Endodermal cell (in vitro differentiated cells): ENCODE measurements at regions not wholly inside any gene's neighbourhood (a gene's known extent, or its start where the extent isn't known, plus 50 kb on each side); places are given as distances from the start of the nearest gene placed in this dataset.

ENCODE experiments used
- DNase-seq: peaks from one replicate; pipeline ENCODE4 v3.0.0-alpha.2; 2017
- H3K27ac ChIP-seq: 2 replicates; pipeline ENCODE4 v1.5.1; 2013; ENCODE audit warnings: mild to moderate bottlenecking, low read depth, low read length, moderate library complexity
- H3K27me3 ChIP-seq: 2 replicates; pipeline ENCODE4 v1.6.1; 2013; ENCODE audit warnings: mild to moderate bottlenecking, low read length, moderate library complexity; ENCODE audit not compliant: insufficient read depth, control insufficient read depth, poor library complexity, severe bottlenecking
- H3K36me3 ChIP-seq: 2 replicates; pipeline ENCODE4 v1.7.0; 2013; ENCODE audit warnings: mild to moderate bottlenecking, low read length, moderate library complexity; ENCODE audit not compliant: control insufficient read depth, insufficient read depth
- H3K4me1 ChIP-seq: one replicate; pipeline ENCODE4 v1.7.0; 2013; ENCODE audit warnings: low read length; ENCODE audit not compliant: control insufficient read depth, insufficient read depth
- H3K4me3 ChIP-seq: 2 replicates; pipeline ENCODE4 v1.5.1; 2013; ENCODE audit warnings: mild to moderate bottlenecking, low read length, moderate library complexity
- H3K9ac ChIP-seq: 2 replicates; pipeline ENCODE4 v1.6.1; 2013; ENCODE audit warnings: mild to moderate bottlenecking, low read length, moderate library complexity; ENCODE audit not compliant: poor library complexity, severe bottlenecking; ENCODE audit errors: extremely low read depth
- H3K9me3 ChIP-seq: 2 replicates; pipeline ENCODE4 v1.6.1; 2013; ENCODE audit warnings: mild to moderate bottlenecking, low read length, moderate library complexity; ENCODE audit not compliant: control insufficient read depth
- H3K27ac Mint-ChIP-seq: 2 replicates; pipeline ENCODE4 v1.8.0; 2020; ENCODE audit warnings: mixed read lengths
- H3K27me3 Mint-ChIP-seq: 2 replicates; pipeline ENCODE4 v1.8.0; 2021; ENCODE audit warnings: mild to moderate bottlenecking, mixed read lengths; ENCODE audit not compliant: insufficient read depth
- H3K36me3 Mint-ChIP-seq: 2 replicates; pipeline ENCODE4 v1.8.0; 2020; ENCODE audit warnings: low read depth, mixed read lengths
- H3K4me1 Mint-ChIP-seq: 2 replicates; pipeline ENCODE4 v1.8.0; 2020; ENCODE audit warnings: mixed read lengths
- H3K4me3 Mint-ChIP-seq: 2 replicates; pipeline ENCODE4 v1.8.0; 2020; ENCODE audit warnings: mild to moderate bottlenecking, moderate library complexity, mixed read lengths
- H3K9me3 Mint-ChIP-seq: 2 replicates; pipeline ENCODE4 v1.8.0; 2020; ENCODE audit warnings: mild to moderate bottlenecking, mixed read lengths
- WGBS, 2 experiments: methylation state at CpG; one replicate each; pipeline versions ENCODE4 v1.1.5 to v1.1.7; 2013; ENCODE audit warnings: missing lambda C conversion rate in 2 of 2, mixed read lengths in 1 of 2; ENCODE audit not compliant: insufficient coverage in 1 of 2, insufficient read length in 1 of 2; 5-methylcytosine and 5-hydroxymethylcytosine counted together
- TF ChIP-seq, protein P1 (sequence below): fragments of 200-600 bp; sonication (generic); conservative IDR thresholded peaks from 2 replicates; pipeline ENCODE4 v1.5.0; 2021; ENCODE audit warnings: antibody characterized with exemption, mild to moderate bottlenecking

DNA sequence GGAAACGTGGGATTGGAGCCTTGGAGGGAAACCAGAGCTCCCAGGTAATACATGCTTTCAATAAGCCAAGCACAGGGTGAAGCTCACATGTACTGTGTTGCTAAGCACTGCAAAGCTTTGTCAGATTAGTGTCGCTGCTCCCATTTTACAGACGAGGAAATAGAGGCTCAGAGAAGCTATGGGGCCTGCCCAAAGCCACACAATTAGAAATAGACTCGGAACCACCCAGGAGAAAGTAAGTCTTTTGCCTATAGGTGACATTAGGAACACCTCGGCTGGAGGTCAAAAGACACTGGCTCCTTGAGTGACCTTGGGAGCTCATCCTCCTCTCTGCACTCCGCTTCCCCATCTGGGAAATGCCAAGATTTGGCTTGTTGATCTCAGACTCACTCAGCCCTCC is 175.6 kb upstream of the ZC3H12A start:
- no peaks in the 10 kb centered on the region for H3K4me1 Mint-ChIP-seq
- peaks cover 8% of the 10 kb centered on the region for H3K27me3 Mint-ChIP-seq
- Histone ChIP-seq H3K36me3 (no peaks in the 10 kb centered on the region), H3K27me3 (no peaks in the 10 kb centered on the region), H3K9ac (no peak overlapping the region), H3K4me1 (no peaks in the 10 kb centered on the region), H3K9me3 (no peaks in the 10 kb centered on the region), H3K4me3 (no peak overlapping the region), H3K27ac (no peak overlapping the region)
- no peaks in the 10 kb centered on the region for H3K36me3 Mint-ChIP-seq
- no peaks in the 10 kb centered on the region for H3K9me3 Mint-ChIP-seq
- no peak for DNase-seq
- H3K27ac Mint-ChIP-seq: no peak overlapping the region
- TF ChIP-seq, protein P1, sequence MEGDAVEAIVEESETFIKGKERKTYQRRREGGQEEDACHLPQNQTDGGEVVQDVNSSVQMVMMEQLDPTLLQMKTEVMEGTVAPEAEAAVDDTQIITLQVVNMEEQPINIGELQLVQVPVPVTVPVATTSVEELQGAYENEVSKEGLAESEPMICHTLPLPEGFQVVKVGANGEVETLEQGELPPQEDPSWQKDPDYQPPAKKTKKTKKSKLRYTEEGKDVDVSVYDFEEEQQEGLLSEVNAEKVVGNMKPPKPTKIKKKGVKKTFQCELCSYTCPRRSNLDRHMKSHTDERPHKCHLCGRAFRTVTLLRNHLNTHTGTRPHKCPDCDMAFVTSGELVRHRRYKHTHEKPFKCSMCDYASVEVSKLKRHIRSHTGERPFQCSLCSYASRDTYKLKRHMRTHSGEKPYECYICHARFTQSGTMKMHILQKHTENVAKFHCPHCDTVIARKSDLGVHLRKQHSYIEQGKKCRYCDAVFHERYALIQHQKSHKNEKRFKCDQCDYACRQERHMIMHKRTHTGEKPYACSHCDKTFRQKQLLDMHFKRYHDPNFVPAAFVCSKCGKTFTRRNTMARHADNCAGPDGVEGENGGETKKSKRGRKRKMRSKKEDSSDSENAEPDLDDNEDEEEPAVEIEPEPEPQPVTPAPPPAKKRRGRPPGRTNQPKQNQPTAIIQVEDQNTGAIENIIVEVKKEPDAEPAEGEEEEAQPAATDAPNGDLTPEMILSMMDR: no peak
- 73 to 75% methylated on average over 6 of the region's 6 CpGs for WGBS, 2 experiments
- no peak overlapping the region for H3K4me3 Mint-ChIP-seq

DNA sequence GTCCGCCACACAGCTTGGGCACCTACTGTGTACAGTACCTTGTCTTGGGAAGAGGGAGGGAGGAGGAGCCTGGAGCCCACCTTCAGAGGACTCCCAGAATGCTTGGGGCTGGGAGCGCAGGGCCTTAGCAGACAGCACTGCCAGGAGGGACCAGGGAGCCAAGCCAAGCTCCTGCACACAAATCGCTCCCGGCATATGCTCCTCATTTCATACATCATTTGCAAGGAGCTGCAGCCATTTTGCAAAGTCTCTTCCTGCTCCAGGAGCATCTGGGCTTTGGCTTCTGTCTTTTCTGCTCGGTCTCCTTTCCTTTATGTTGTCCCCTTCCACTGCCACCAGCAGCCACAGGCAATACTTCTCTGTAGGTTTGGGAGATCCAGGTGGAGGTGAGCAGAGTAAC is 175.2 kb upstream of the ZC3H12A start:
- 92% methylated on average over 4 to 5 of the region's 5 CpGs for WGBS, 2 experiments
- DNase-seq: no peak
- H3K36me3 Mint-ChIP-seq: no peaks in the 10 kb centered on the region
- H3K27ac Mint-ChIP-seq: no peak overlapping the region
- Histone ChIP-seq H3K36me3 (no peaks in the 10 kb centered on the region), H3K27ac (no peak overlapping the region), H3K9me3 (no peaks in the 10 kb centered on the region), H3K4me3 (no peak overlapping the region), H3K9ac (no peak overlapping the region), H3K4me1 (no peaks in the 10 kb centered on the region), H3K27me3 (no peaks in the 10 kb centered on the region)
- TF ChIP-seq, protein P1: no peak
- peaks cover 9% of the 10 kb centered on the region for H3K27me3 Mint-ChIP-seq
- H3K9me3 Mint-ChIP-seq: no peaks in the 10 kb centered on the region
- H3K4me1 Mint-ChIP-seq: no peaks in the 10 kb centered on the region
- no peak overlapping the region for H3K4me3 Mint-ChIP-seq

DNA sequence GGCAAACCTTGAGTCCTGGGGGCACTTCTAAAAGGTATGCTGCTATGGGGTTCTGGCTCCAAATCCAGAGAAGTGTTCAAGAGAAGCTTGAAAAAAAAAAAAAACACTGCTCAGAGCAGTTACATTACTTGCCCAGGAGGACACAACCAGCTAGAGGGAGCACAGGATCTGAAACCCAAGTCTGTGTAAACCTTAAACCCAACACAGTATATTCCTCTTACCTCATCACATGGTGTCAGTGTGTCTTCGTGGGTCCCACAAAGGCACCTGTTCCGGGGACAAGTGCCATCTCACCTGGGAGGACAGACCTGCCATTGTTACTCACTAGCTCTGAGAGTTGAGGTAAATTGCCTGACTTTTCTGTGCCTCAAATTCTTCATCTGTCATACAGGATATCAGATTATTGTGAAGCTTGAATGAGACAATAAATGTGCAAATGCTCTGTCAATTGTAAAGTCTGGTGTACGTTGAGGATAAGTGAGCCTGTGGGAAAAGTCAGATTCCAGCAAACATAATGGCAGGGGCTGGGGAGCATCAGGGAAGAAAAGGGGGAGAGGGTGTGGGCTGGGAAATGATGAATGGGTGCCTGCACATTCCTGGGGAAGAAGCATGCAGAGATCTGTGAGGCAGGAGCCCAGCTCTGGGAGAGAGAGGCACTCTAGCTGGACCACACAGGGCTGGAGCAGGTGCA is 170.4 kb upstream of the ZC3H12A start:
- no peak overlapping the region for H3K4me3 ChIP-seq
- no peaks in the 10 kb centered on the region for H3K4me1 ChIP-seq
- WGBS, 2 experiments: 74 to 85% methylated on average over 3 of the region's 3 CpGs
- no peak overlapping the region for H3K9ac ChIP-seq
- Mint-ChIP-seq H3K4me3 (no peak overlapping the region), H3K27me3 (peaks cover 11% of the 10 kb centered on the region), H3K9me3 (no peaks in the 10 kb centered on the region), H3K4me1 (peaks cover 6% of the 10 kb centered on the region), H3K27ac (no peak overlapping the region), H3K36me3 (no peaks in the 10 kb centered on the region)
- no peak for DNase-seq
- TF ChIP-seq, protein P1: no peak
- no peaks in the 10 kb centered on the region for H3K9me3 ChIP-seq
- H3K36me3 ChIP-seq: no peaks in the 10 kb centered on the region
- H3K27me3 ChIP-seq: no peaks in the 10 kb centered on the region
- H3K27ac ChIP-seq: no peak overlapping the region
